Loucy (cell line): ENCODE measurements at regions not wholly inside any gene's neighbourhood (a gene's known extent, or its start where the extent isn't known, plus 50 kb on each side); places are given as distances from the start of the nearest gene placed in this dataset.

Source experiments
- H2AFZ ChIP-seq: fragments of 200-600 bp; sonication (generic); 2 replicates; pipeline ENCODE4 v1.6.0; 2016; ENCODE audit warnings: antibody characterized with exemption, mild to moderate bottlenecking, low read length, moderate library complexity
- H3F3A ChIP-seq: fragments of 200-600 bp; 2 replicates; pipeline ENCODE4 v1.6.0; 2016; ENCODE audit warnings: antibody characterized with exemption, low read depth, mild to moderate bottlenecking
- H3K27me3 ChIP-seq: fragments of 200-600 bp; sonication (generic); 2 replicates; pipeline ENCODE4 v1.6.1; 2014; ENCODE audit warnings: low read length, mild to moderate bottlenecking; ENCODE audit not compliant: insufficient read depth, poor library complexity, severe bottlenecking
- H3K36me3 ChIP-seq: fragments of 200-600 bp; sonication (generic); 2 replicates; pipeline ENCODE4 v1.6.1; 2016; ENCODE audit warnings: low read length; ENCODE audit not compliant: insufficient read depth
- H3K4me1 ChIP-seq: fragments of 200-600 bp; sonication (generic); 2 replicates; pipeline ENCODE4 v1.5.1; 2014; ENCODE audit warnings: low read length, mild to moderate bottlenecking; ENCODE audit not compliant: insufficient read depth, poor library complexity, severe bottlenecking
- H3K4me2 ChIP-seq: fragments of 200-600 bp; sonication (generic); 2 replicates; pipeline ENCODE4 v1.6.0; 2014; ENCODE audit warnings: antibody characterized with exemption, low read length, low read depth, mild to moderate bottlenecking; ENCODE audit not compliant: poor library complexity, severe bottlenecking
- H3K4me3 ChIP-seq: fragments of 200-600 bp; sonication (generic); 2 replicates; pipeline ENCODE4 v1.5.1; 2014; ENCODE audit warnings: low read length, mild to moderate bottlenecking, mixed read lengths; ENCODE audit not compliant: poor library complexity, severe bottlenecking
- H3K79me2 ChIP-seq: fragments of 200-600 bp; sonication (generic); 2 replicates; pipeline ENCODE4 v1.6.1; 2014; ENCODE audit warnings: low read length; ENCODE audit not compliant: insufficient read depth
- H3K9ac ChIP-seq: fragments of 200-600 bp; sonication (generic); 2 replicates; pipeline ENCODE4 v1.6.0; 2014; ENCODE audit warnings: mild to moderate bottlenecking, low read depth, low read length, moderate library complexity; ENCODE audit not compliant: poor library complexity, severe bottlenecking
- H3K9me2 ChIP-seq: fragments of 200-600 bp; sonication (generic); replicated peaks from 2 replicates; pipeline ENCODE4 v1.6.1; 2016; ENCODE audit warnings: low read depth, low read length, mixed read lengths
- H3K9me3 ChIP-seq: fragments of 200-600 bp; sonication (generic); 2 replicates; pipeline ENCODE4 v1.6.1; 2014; ENCODE audit warnings: mild to moderate bottlenecking, antibody characterized with exemption, low read length, low read depth; ENCODE audit not compliant: insufficient read depth
- H4K20me1 ChIP-seq: fragments of 200-600 bp; sonication (generic); 2 replicates; pipeline ENCODE4 v1.6.0; 2014; ENCODE audit warnings: antibody characterized with exemption, low read length, mild to moderate bottlenecking; ENCODE audit not compliant: insufficient read depth, poor library complexity, severe bottlenecking
- CTCF ChIP-seq: fragments of 200-600 bp; sonication (generic); conservative IDR thresholded peaks from 2 replicates; pipeline ENCODE4 v1.5.1; 2014; ENCODE audit warnings: mild to moderate bottlenecking, antibody characterized with exemption, low read length
- EZH2phosphoT487 ChIP-seq: fragments of 200-600 bp; IDR thresholded peaks from 2 replicates; pipeline ENCODE4 v1.6.1; 2018; ENCODE audit warnings: antibody characterized with exemption, mild to moderate bottlenecking, moderate library complexity, borderline replicate concordance

GRCh38 chr5:107272509-107272908 lies 398.2 kb downstream of the EFNA5 start:
- H3K9me3 ChIP-seq, result no peaks in the 10 kb centered on the region
- TF ChIP-seq CTCF, result no peak
- TF ChIP-seq EZH2phosphoT487, result no peak

GRCh38 chr5:107271682-107272350 lies 398.9 kb downstream of the EFNA5 start:
- H3K36me3 ChIP-seq, result no peaks in the 10 kb centered on the region

More at GRCh38 chr5:107272509-107272908, 398.2 kb downstream of the EFNA5 start:
- H3F3A ChIP-seq, result no peaks in the 10 kb centered on the region
- H3K4me1 ChIP-seq, result no peaks in the 10 kb centered on the region
- no peaks in the 10 kb centered on the region for H3K36me3 ChIP-seq
- no peaks in the 10 kb centered on the region for H3K27me3 ChIP-seq
- no peaks in the 10 kb centered on the region for H4K20me1 ChIP-seq
- no peaks in the 10 kb centered on the region for H3K79me2 ChIP-seq
- H3K4me3 ChIP-seq, result no peak overlapping the region
- H3K4me2 ChIP-seq, result no peak overlapping the region
- H3K9me2 ChIP-seq, result no peaks in the 10 kb centered on the region
- H3K9ac ChIP-seq, result no peak overlapping the region
- H2AFZ ChIP-seq, result no peak overlapping the region

GRCh38 chr5:107270561-107270960 lies 400.2 kb downstream of the EFNA5 start:
- Histone ChIP-seq H3K79me2 (no peaks in the 10 kb centered on the region), H3K4me3 (no peak overlapping the region), H3K9me2 (no peaks in the 10 kb centered on the region), H3K4me1 (no peaks in the 10 kb centered on the region), H3K36me3 (no peaks in the 10 kb centered on the region), H3K9ac (no peak overlapping the region), H3F3A (no peaks in the 10 kb centered on the region), H4K20me1 (no peaks in the 10 kb centered on the region), H2AFZ (no peak overlapping the region), H3K27me3 (no peaks in the 10 kb centered on the region), H3K9me3 (no peaks in the 10 kb centered on the region), H3K4me2 (no peak overlapping the region)
- no peak for TF ChIP-seq CTCF
- TF ChIP-seq EZH2phosphoT487, result no peak

More at GRCh38 chr5:107271682-107272350, 398.9 kb downstream of the EFNA5 start:
- no peak overlapping the region for H3K4me2 ChIP-seq
- H4K20me1 ChIP-seq, result no peaks in the 10 kb centered on the region
- TF ChIP-seq CTCF (no peak), EZH2phosphoT487 (no peak)
- no peaks in the 10 kb centered on the region for H3K79me2 ChIP-seq
- H3K9ac ChIP-seq, result no peak overlapping the region
- no peak overlapping the region for H3K4me3 ChIP-seq
- H3K4me1 ChIP-seq, result no peaks in the 10 kb centered on the region
- no peaks in the 10 kb centered on the region for H3K9me2 ChIP-seq
- no peaks in the 10 kb centered on the region for H3K27me3 ChIP-seq
- no peaks in the 10 kb centered on the region for H3K9me3 ChIP-seq
- no peaks in the 10 kb centered on the region for H3F3A ChIP-seq
- no peak overlapping the region for H2AFZ ChIP-seq
